ENCODE measurements at regions not wholly inside any gene's neighbourhood (a gene's known extent, or its start where the extent isn't known, plus 50 kb on each side); places are given as distances from the start of the nearest gene placed in this dataset.

DNA sequence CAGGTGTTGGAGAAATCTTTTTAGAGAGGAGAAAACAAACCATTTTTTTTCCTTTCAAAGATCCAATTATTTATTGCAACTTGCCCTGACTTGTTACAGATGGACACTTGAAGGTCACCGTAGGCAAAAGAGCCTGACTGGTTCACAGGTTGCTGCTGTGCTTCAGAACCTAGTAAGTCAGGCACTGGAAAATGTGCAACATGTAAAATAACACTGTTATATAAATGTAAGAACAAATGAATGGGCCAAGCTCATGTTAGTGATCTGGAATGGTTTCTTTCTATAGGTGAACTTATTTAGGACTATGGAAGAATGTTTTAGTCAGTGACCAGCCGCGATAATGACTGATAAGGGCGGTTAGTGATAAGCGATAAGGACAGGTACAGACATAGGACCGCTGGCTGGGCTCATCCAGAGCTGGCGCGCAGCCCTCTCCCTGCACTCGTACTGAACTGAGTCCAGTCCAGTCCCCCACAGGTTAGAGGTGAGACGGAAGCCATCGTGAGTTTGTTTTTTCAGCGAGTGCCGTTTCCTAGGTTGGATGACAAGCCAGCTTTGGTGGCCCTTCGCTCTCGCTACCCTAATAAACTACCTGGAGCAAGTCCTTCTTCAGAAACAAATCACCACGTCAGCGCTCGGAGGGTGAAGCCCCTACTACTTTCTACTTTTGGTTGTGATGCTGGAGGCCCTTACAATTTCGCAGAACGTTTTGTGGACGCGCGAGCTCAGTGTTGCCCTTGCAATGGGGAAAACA is 94.4 kb upstream of the PRDM1 start:
- in situ Hi-C loops (cut with MboI; ENCODE audit: low pct_ligation_motif_present in 1 of 4, low pct_unique_long_range_greater_than_20kb in 1 of 4, low sequenced_read_pairs in 3 of 4) (no loop called here), intact Hi-C loops (cut with DNase I; ENCODE audit: low total_unique reads) (no loop called here)
- peaks cover 0 to 33% (median 20%) of the 10 kb centered on the region in 4 donors for H3K4me1 ChIP-seq
- no peak for TF ChIP-seq EP300 (IDR thresholded peaks at IDR 0.05; ENCODE audit: low read depth)
- no peak for TF ChIP-seq POLR2A (IDR thresholded peaks at IDR 0.05)
- no peak for TF ChIP-seq POLR2AphosphoS5 (IDR thresholded peaks at IDR 0.05)
- TF ChIP-seq, protein P1, sequence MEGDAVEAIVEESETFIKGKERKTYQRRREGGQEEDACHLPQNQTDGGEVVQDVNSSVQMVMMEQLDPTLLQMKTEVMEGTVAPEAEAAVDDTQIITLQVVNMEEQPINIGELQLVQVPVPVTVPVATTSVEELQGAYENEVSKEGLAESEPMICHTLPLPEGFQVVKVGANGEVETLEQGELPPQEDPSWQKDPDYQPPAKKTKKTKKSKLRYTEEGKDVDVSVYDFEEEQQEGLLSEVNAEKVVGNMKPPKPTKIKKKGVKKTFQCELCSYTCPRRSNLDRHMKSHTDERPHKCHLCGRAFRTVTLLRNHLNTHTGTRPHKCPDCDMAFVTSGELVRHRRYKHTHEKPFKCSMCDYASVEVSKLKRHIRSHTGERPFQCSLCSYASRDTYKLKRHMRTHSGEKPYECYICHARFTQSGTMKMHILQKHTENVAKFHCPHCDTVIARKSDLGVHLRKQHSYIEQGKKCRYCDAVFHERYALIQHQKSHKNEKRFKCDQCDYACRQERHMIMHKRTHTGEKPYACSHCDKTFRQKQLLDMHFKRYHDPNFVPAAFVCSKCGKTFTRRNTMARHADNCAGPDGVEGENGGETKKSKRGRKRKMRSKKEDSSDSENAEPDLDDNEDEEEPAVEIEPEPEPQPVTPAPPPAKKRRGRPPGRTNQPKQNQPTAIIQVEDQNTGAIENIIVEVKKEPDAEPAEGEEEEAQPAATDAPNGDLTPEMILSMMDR (IDR thresholded peaks at IDR 0.05): no peak
- H3K9me3 ChIP-seq: no peaks in the 10 kb centered on the region
- peak; percentile 55 for DNase-seq
- H3K4me3 ChIP-seq: peak overlapping the region; percentile 57 to 78 (median 60)
- peak overlapping the region; percentile 79 to 84 (median 80) for H3K27ac ChIP-seq
- peaks cover 87% of the 10 kb centered on the region for H3K27me3 ChIP-seq
- WGBS, 2 donors (ENCODE audit: low coverage in 1 of 2): 5 to 6% methylated on average over 7 to 23 of the region's 23 CpGs
- no peaks in the 10 kb centered on the region for H3K36me3 ChIP-seq

- DNase-seq: no peak
- intact Hi-C loops (cut with DNase I; ENCODE audit: low total_unique reads): no loop called here
- H3K27me3 ChIP-seq: peaks cover 86% of the 10 kb centered on the region
Observed at GRCh38 chr6:105990151-105990550, 96.0 kb upstream of the PRDM1 start.

DNA sequence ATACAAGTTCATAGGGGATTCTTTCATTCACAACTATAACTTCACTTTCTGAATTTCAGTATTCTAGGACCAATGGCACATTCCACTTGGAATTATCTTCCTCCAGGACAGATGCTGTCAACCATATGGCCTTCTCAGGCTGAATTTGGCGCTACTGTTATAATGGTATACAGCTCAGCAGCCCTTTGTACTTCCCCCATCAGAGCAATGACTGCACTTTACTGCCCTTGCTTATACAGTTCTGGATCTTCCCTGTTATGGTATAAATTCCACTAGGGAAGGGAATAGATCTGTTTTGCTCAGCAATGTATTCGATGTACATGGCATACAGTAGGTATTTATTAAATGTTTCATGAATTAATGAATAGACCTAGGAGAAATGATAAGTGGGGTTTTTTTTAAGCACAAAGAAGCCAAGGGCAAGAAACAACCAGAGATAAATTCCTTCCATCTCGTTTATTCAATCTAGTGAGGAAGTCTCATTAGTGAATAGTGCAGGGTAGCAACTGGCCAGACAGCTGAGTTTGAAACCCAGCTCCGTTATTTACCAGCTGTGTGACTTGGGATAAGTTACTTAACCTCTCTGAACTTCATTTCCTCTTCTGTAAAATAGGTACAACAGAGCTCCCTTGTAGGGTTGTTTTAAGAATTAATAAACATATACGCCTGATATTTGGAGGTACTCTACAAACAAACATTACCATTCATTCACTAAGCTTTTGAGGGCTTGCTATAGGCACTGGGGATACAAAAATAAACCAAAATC is 97.1 kb upstream of the PRDM1 start:
- Histone ChIP-seq H3K4me3 (no peak overlapping the region), H3K27ac (no peak overlapping the region), H3K27me3 (peaks cover 83% of the 10 kb centered on the region), H3K4me1 (peaks cover 9 to 36% (median 24%) of the 10 kb centered on the region in 4 donors), H3K9me3 (no peaks in the 10 kb centered on the region), H3K36me3 (no peaks in the 10 kb centered on the region)
- in situ Hi-C loops (cut with MboI; ENCODE audit: low pct_ligation_motif_present in 1 of 4, low pct_unique_long_range_greater_than_20kb in 1 of 4, low sequenced_read_pairs in 3 of 4): no loop called here
- WGBS, 2 donors (ENCODE audit: low coverage in 1 of 2): 63 to 73% methylated on average over 5 of the region's 5 CpGs
- TF ChIP-seq EP300 (IDR thresholded peaks at IDR 0.05; ENCODE audit: low read depth): no peak
- TF ChIP-seq POLR2A (IDR thresholded peaks at IDR 0.05): no peak
- no peak for TF ChIP-seq POLR2AphosphoS5 (IDR thresholded peaks at IDR 0.05)
- TF ChIP-seq, protein P1 (IDR thresholded peaks at IDR 0.05): no peak
- intact Hi-C loops (cut with DNase I; ENCODE audit: low total_unique reads): no loop called here
- DNase-seq: no peak

More at GRCh38 chr6:105990151-105990550, 96.0 kb upstream of the PRDM1 start:
- Histone ChIP-seq H3K27ac (no peak overlapping the region), H3K9me3 (no peaks in the 10 kb centered on the region), H3K4me1 (peaks cover 9 to 42% (median 31%) of the 10 kb centered on the region in 4 donors), H3K4me3 (no peak overlapping the region), H3K36me3 (no peaks in the 10 kb centered on the region)
- in situ Hi-C loops (cut with MboI; ENCODE audit: low pct_ligation_motif_present in 1 of 4, low pct_unique_long_range_greater_than_20kb in 1 of 4, low sequenced_read_pairs in 3 of 4): no loop called here
- TF ChIP-seq, protein P1 (IDR thresholded peaks at IDR 0.05): no peak
- no peak for TF ChIP-seq POLR2AphosphoS5 (IDR thresholded peaks at IDR 0.05)
- TF ChIP-seq EP300 (IDR thresholded peaks at IDR 0.05; ENCODE audit: low read depth): no peak
- no peak for TF ChIP-seq POLR2A (IDR thresholded peaks at IDR 0.05)

GRCh38 chr6:105988321-105988720 is 97.8 kb upstream of the PRDM1 start:
- Histone ChIP-seq H3K4me3 (no peak overlapping the region), H3K27ac (no peak overlapping the region), H3K36me3 (no peaks in the 10 kb centered on the region), H3K27me3 (peaks cover 79% of the 10 kb centered on the region), H3K4me1 (peaks cover 9 to 39% (median 20%) of the 10 kb centered on the region in 4 donors), H3K9me3 (no peaks in the 10 kb centered on the region)
- intact Hi-C loops (cut with DNase I; ENCODE audit: low total_unique reads): no loop called here
- in situ Hi-C loops (cut with MboI; ENCODE audit: low pct_ligation_motif_present in 1 of 4, low pct_unique_long_range_greater_than_20kb in 1 of 4, low sequenced_read_pairs in 3 of 4): no loop called here
- no peak for DNase-seq
- TF ChIP-seq EP300 (IDR thresholded peaks at IDR 0.05; ENCODE audit: low read depth): no peak
- TF ChIP-seq, protein P1 (IDR thresholded peaks at IDR 0.05): no peak
- TF ChIP-seq POLR2A (IDR thresholded peaks at IDR 0.05): no peak
- TF ChIP-seq POLR2AphosphoS5 (IDR thresholded peaks at IDR 0.05): no peak

Measured in transverse colon (tissue), 4 donors.